HepG2 (cell line): ENCODE measurements at regions not wholly inside any gene's neighbourhood (a gene's known extent, or its start where the extent isn't known, plus 50 kb on each side); places are given as distances from the start of the nearest gene placed in this dataset.

Experiments used
- HMG20A ChIP-seq: IDR thresholded peaks from 2 replicates; pipeline ENCODE4 v1.6.1; 2016; ENCODE audit warnings: borderline replicate concordance
- HNF1B ChIP-seq: sonication (generic); formaldehyde crosslinking; IDR thresholded peaks from 2 replicates; pipeline ENCODE4 v1.5.1; 2020; ENCODE audit warnings: mild to moderate bottlenecking, moderate library complexity, missing genetic modification reagents
- HOXA5 ChIP-seq: sonication (generic); formaldehyde crosslinking; IDR thresholded peaks from 2 replicates; pipeline ENCODE4 v1.4.0; 2020; ENCODE audit warnings: missing genetic modification reagents
- MEF2D ChIP-seq: sonication (generic); formaldehyde crosslinking; IDR thresholded peaks from 2 replicates; pipeline ENCODE4 v1.5.1; 2020; ENCODE audit warnings: mild to moderate bottlenecking, missing genetic modification reagents
- NPAS2 ChIP-seq: sonication (generic); formaldehyde crosslinking; IDR thresholded peaks from 2 replicates; pipeline ENCODE4 v1.8.0; 2022; ENCODE audit warnings: mild to moderate bottlenecking, missing genetic modification reagents, borderline replicate concordance
- NR1H2 ChIP-seq: sonication (generic); formaldehyde crosslinking; IDR thresholded peaks from 2 replicates; pipeline ENCODE4 v1.8.1; 2022; ENCODE audit warnings: low read depth, missing genetic modification reagents, borderline replicate concordance
- RFXAP ChIP-seq: sonication (generic); formaldehyde crosslinking; IDR thresholded peaks from 2 replicates; pipeline ENCODE4 v1.4.0; 2020; ENCODE audit warnings: missing genetic modification reagents, borderline replicate concordance
- SP4 ChIP-seq: sonication (generic); formaldehyde crosslinking; IDR thresholded peaks from 2 replicates; pipeline ENCODE4 v1.8.1; 2023; ENCODE audit warnings: mild to moderate bottlenecking, missing genetic modification reagents
- SRF ChIP-seq: IDR thresholded peaks from 2 replicates; pipeline ENCODE4 v1.6.1; 2011; ENCODE audit warnings: mild to moderate bottlenecking, low read depth, low read length, moderate library complexity
- SRSF9 ChIP-seq: fragments of 200-400 bp; formaldehyde crosslinking; IDR thresholded peaks from 2 replicates; pipeline ENCODE4 v1.6.1; 2018; ENCODE audit warnings: borderline replicate concordance, mild to moderate bottlenecking, low read depth, low read length; ENCODE audit not compliant: insufficient read depth, poor library complexity, severe bottlenecking
- ZNF224 ChIP-seq: sonication (generic); formaldehyde crosslinking; IDR thresholded peaks from 2 replicates; pipeline ENCODE4 v1.5.0; 2020; ENCODE audit warnings: mild to moderate bottlenecking, missing genetic modification reagents
- ZNF235 ChIP-seq: sonication (generic); formaldehyde crosslinking; IDR thresholded peaks from 2 replicates; pipeline ENCODE4 v1.8.1; 2023; ENCODE audit warnings: mild to moderate bottlenecking, missing genetic modification reagents, borderline replicate concordance
- ZNF251 ChIP-seq: sonication (generic); formaldehyde crosslinking; IDR thresholded peaks from 2 replicates; pipeline ENCODE4 v1.9.0; 2021; ENCODE audit warnings: mild to moderate bottlenecking, missing genetic modification reagents
- ZNF276 ChIP-seq: sonication (generic); formaldehyde crosslinking; IDR thresholded peaks from 2 replicates; pipeline ENCODE4 v1.4.0; 2020; ENCODE audit warnings: mild to moderate bottlenecking, low read depth, missing genetic modification reagents
- ZNF282 ChIP-seq: fragments of 450-650 bp; IDR thresholded peaks from 2 replicates; pipeline ENCODE4 v1.6.1; 2018; ENCODE audit not compliant: partially characterized antibody
- ZNF446 ChIP-seq: sonication (generic); formaldehyde crosslinking; IDR thresholded peaks from 2 replicates; pipeline ENCODE4 v1.5.0; 2020; ENCODE audit warnings: mild to moderate bottlenecking, missing genetic modification reagents
- ZNF501 ChIP-seq: sonication (generic); formaldehyde crosslinking; IDR thresholded peaks from 2 replicates; pipeline ENCODE4 v1.5.1; 2020; ENCODE audit warnings: mild to moderate bottlenecking, moderate library complexity, missing genetic modification reagents
- ZNF775 ChIP-seq: sonication (generic); formaldehyde crosslinking; IDR thresholded peaks from 2 replicates; pipeline ENCODE4 v1.4.0; 2020; ENCODE audit warnings: missing genetic modification reagents, mild to moderate bottlenecking, moderate library complexity, borderline replicate concordance
- TF ChIP-seq, protein P1 (sequence below): IDR thresholded peaks from 2 replicates; pipeline ENCODE4 v1.6.1; 2012; ENCODE audit warnings: low read length, improper control_type of control experiment
- TF ChIP-seq, protein P2 (sequence below): sonication (generic); formaldehyde crosslinking; IDR thresholded peaks from 2 replicates; pipeline ENCODE4 v1.4.0; 2020; ENCODE audit warnings: missing genetic modification reagents, borderline replicate concordance

DNA sequence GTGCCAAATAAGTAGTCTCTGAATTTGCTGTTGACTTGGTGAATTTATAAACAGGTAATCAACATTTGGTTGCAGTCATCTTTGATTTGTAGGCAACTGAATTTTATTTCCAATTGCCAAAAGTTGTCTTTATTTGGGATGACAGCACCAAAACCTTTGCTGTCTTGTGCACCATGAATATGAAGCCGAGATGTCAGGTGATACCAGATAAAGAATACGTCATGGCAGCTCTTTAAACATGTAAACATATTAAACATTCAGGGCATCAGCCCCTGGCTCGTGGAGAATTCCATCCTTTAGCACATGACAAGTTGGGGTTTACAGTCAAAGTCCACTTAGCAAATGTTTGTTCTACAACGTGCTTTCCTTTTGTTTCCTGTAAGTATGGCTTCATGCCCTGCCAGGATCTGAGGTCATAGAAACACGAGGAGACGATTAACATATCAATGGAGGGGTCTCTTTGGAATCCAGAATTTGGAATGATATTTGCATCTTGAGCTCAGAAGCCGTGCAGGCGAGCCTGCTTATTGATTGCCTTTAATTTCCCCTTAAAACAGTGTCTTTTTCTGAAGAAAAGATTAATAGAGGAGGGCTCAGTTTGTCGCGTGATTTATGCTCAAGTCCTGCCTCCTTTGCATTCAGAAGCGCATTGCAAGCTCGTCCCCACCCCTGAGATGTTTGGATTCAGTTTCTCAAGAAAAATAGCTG, 170.2 kb upstream of the ZNF217 start (continued):
- TF ChIP-seq ZNF775 (CRISPR knock-in tag) (no peak), HMG20A (peak; percentile 95), ZNF501 (CRISPR knock-in tag) (peak; percentile 62; the same call in 1 of the 2 replicates), ZNF224 (CRISPR knock-in tag) (no peak), ZNF282 (no peak), ZNF446 (no peak), HNF1B (CRISPR knock-in tag) (peak; percentile 69), ZNF235 (CRISPR knock-in tag) (no peak), NPAS2 (CRISPR knock-in tag) (no peak), SRF (no peak), ZNF276 (no peak; the same call in 1 of the 2 replicates), SRSF9 (no peak), HOXA5 (CRISPR knock-in tag) (peak; percentile 89; the same call in 1 of the 2 replicates), ZNF251 (CRISPR knock-in tag) (no peak), RFXAP (CRISPR knock-in tag) (no peak; the same call in 1 of the 2 replicates), NR1H2 (CRISPR knock-in tag) (no peak), MEF2D (peak; percentile 98), SP4 (CRISPR knock-in tag) (no peak; the same call in 1 of the 2 replicates)
- TF ChIP-seq, protein P1, sequence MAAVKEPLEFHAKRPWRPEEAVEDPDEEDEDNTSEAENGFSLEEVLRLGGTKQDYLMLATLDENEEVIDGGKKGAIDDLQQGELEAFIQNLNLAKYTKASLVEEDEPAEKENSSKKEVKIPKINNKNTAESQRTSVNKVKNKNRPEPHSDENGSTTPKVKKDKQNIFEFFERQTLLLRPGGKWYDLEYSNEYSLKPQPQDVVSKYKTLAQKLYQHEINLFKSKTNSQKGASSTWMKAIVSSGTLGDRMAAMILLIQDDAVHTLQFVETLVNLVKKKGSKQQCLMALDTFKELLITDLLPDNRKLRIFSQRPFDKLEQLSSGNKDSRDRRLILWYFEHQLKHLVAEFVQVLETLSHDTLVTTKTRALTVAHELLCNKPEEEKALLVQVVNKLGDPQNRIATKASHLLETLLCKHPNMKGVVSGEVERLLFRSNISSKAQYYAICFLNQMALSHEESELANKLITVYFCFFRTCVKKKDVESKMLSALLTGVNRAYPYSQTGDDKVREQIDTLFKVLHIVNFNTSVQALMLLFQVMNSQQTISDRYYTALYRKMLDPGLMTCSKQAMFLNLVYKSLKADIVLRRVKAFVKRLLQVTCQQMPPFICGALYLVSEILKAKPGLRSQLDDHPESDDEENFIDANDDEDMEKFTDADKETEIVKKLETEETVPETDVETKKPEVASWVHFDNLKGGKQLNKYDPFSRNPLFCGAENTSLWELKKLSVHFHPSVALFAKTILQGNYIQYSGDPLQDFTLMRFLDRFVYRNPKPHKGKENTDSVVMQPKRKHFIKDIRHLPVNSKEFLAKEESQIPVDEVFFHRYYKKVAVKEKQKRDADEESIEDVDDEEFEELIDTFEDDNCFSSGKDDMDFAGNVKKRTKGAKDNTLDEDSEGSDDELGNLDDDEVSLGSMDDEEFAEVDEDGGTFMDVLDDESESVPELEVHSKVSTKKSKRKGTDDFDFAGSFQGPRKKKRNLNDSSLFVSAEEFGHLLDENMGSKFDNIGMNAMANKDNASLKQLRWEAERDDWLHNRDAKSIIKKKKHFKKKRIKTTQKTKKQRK, result no peak
- TF ChIP-seq, protein P2, sequence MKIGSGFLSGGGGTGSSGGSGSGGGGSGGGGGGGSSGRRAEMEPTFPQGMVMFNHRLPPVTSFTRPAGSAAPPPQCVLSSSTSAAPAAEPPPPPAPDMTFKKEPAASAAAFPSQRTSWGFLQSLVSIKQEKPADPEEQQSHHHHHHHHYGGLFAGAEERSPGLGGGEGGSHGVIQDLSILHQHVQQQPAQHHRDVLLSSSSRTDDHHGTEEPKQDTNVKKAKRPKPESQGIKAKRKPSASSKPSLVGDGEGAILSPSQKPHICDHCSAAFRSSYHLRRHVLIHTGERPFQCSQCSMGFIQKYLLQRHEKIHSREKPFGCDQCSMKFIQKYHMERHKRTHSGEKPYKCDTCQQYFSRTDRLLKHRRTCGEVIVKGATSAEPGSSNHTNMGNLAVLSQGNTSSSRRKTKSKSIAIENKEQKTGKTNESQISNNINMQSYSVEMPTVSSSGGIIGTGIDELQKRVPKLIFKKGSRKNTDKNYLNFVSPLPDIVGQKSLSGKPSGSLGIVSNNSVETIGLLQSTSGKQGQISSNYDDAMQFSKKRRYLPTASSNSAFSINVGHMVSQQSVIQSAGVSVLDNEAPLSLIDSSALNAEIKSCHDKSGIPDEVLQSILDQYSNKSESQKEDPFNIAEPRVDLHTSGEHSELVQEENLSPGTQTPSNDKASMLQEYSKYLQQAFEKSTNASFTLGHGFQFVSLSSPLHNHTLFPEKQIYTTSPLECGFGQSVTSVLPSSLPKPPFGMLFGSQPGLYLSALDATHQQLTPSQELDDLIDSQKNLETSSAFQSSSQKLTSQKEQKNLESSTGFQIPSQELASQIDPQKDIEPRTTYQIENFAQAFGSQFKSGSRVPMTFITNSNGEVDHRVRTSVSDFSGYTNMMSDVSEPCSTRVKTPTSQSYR (CRISPR knock-in tag), result peak; percentile 70; the same call in 1 of the 2 replicates
